ENCODE measurements at regions not wholly inside any gene's neighbourhood (a gene's known extent, or its start where the extent isn't known, plus 50 kb on each side); places are given as distances from the start of the nearest gene placed in this dataset.

GRCh38 chr4:15365641-15366040, 62.2 kb upstream of the C1QTNF7 start:
- no peaks in the 10 kb centered on the region for H3K9me3 ChIP-seq (ENCODE audit: low read length)
- no peak overlapping the region for H3K4me2 ChIP-seq (ENCODE audit: low read length)
- no peak overlapping the region for H2AFZ ChIP-seq (ENCODE audit: low read depth, low read length)
- no peaks in the 10 kb centered on the region for H3F3A ChIP-seq (ENCODE audit: insufficient read depth, low read length, poor library complexity, severe bottlenecking)
- H3K9ac ChIP-seq (ENCODE audit: low read length) = no peak overlapping the region
- no peak overlapping the region for H3K4me3 ChIP-seq (ENCODE audit: low read length)
- no peaks in the 10 kb centered on the region for H3K36me3 ChIP-seq (ENCODE audit: insufficient read depth, low read length)
- no peaks in the 10 kb centered on the region for H3K9me2 ChIP-seq (ENCODE audit: insufficient read depth, low read length)
- no peak overlapping the region for H3K27ac ChIP-seq (ENCODE audit: low read length)
- no peak for TF ChIP-seq SMC3 (conservative IDR thresholded peaks at IDR 0.05; ENCODE audit: poor library complexity)
- no peak for TF ChIP-seq RAD21 (conservative IDR thresholded peaks at IDR 0.05)
- no peak for TF ChIP-seq MXI1 (conservative IDR thresholded peaks at IDR 0.05; ENCODE audit: poor library complexity, severe bottlenecking)
- no peak for TF ChIP-seq EP300 (conservative IDR thresholded peaks at IDR 0.05; ENCODE audit: poor library complexity, severe bottlenecking)
- no peak for TF ChIP-seq REST (IDR thresholded peaks at IDR 0.05; ENCODE audit: borderline replicate concordance)
- no peak for TF ChIP-seq CTCF (IDR thresholded peaks at IDR 0.05; ENCODE audit: poor library complexity, severe bottlenecking)
- no peak for TF ChIP-seq POLR2AphosphoS5 (IDR thresholded peaks at IDR 0.05)
- TF ChIP-seq EZH2 (IDR thresholded peaks at IDR 0.05; ENCODE audit: borderline replicate concordance, insufficient read depth, low read length, poor library complexity, severe bottlenecking) = no peak
- no peak for TF ChIP-seq TAF1 (IDR thresholded peaks at IDR 0.05; ENCODE audit: low read depth)
- no peaks in the 10 kb centered on the region for H3K27me3 ChIP-seq (ENCODE audit: insufficient read depth, low read depth, low read length)
- H4K20me1 ChIP-seq (ENCODE audit: insufficient read depth) = no peaks in the 10 kb centered on the region
- no peaks in the 10 kb centered on the region for H3K79me2 ChIP-seq (replicated peaks; ENCODE audit: insufficient read depth, low read length)

- no peaks in the 10 kb centered on the region for H3K9me2 ChIP-seq (ENCODE audit: insufficient read depth, low read length)
- TF ChIP-seq RAD21 (conservative IDR thresholded peaks at IDR 0.05) (no peak), EP300 (conservative IDR thresholded peaks at IDR 0.05; ENCODE audit: poor library complexity, severe bottlenecking) (no peak), CTCF (IDR thresholded peaks at IDR 0.05; ENCODE audit: poor library complexity, severe bottlenecking) (no peak)
- H2AFZ ChIP-seq (ENCODE audit: low read depth, low read length) = no peak overlapping the region
- H3K9me3 ChIP-seq (ENCODE audit: low read length) = no peaks in the 10 kb centered on the region
- no peaks in the 10 kb centered on the region for H4K20me1 ChIP-seq (ENCODE audit: insufficient read depth)
- H3F3A ChIP-seq (ENCODE audit: insufficient read depth, low read length, poor library complexity, severe bottlenecking) = no peaks in the 10 kb centered on the region
- no peak overlapping the region for H3K9ac ChIP-seq (ENCODE audit: low read length)
- H3K4me3 ChIP-seq (ENCODE audit: low read length) = no peak overlapping the region
- H3K4me2 ChIP-seq (ENCODE audit: low read length) = no peak overlapping the region
- H3K36me3 ChIP-seq (ENCODE audit: insufficient read depth, low read length) = no peaks in the 10 kb centered on the region
- no peak overlapping the region for H3K27ac ChIP-seq (ENCODE audit: low read length)
- no peaks in the 10 kb centered on the region for H3K79me2 ChIP-seq (replicated peaks; ENCODE audit: insufficient read depth, low read length)
- H3K27me3 ChIP-seq (ENCODE audit: insufficient read depth, low read depth, low read length) = no peaks in the 10 kb centered on the region
Measured at GRCh38 chr4:15366721-15367120, 61.1 kb upstream of the C1QTNF7 start.

Data from neural cell (in vitro differentiated cells).